ENCODE measurements at regions not wholly inside any gene's neighbourhood (a gene's known extent, or its start where the extent isn't known, plus 50 kb on each side); places are given as distances from the start of the nearest gene placed in this dataset.

DNA sequence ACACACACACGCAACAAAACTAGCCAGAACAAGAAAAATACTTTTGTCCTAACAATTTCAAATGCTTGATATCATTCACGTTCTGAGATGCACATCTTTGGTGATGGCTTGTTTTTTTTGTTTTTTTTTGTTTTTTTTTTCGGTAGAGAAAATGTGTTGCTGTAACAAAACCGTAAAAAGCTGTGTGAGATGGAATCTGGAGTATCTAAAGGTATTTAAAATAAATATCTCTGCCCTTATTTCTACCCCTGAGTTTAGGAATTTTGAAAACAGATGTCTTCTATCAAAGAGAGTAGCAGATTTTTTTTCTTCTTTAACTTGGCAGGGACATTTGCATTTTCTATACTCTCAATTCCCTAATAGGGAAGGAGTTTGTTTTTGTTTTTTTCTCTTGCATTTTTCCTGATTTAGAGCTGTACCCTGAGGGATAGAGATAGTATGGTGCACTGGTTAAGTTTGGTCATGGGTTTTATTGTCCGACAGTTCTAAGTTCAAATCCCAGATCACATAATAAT lies 446.6 kb downstream of the KLF5 start:
- Histone ChIP-seq H3K9ac (ENCODE audit: low read length) (no peak overlapping the region), H2AFZ (ENCODE audit: low read length) (no peak overlapping the region), H3K27ac (ENCODE audit: low read length) (no peak overlapping the region), H3K4me3 (ENCODE audit: low read length) (no peak overlapping the region), H3K27me3 (ENCODE audit: low read length) (no peaks in the 10 kb centered on the region), H3K4me2 (ENCODE audit: low read depth, low read length, poor library complexity, severe bottlenecking) (no peak overlapping the region), H3K4me1 (ENCODE audit: low read length) (no peaks in the 10 kb centered on the region), H3K79me2 (ENCODE audit: low read length) (no peaks in the 10 kb centered on the region), H3K36me3 (ENCODE audit: insufficient read depth, low read length) (no peaks in the 10 kb centered on the region), H4K20me1 (ENCODE audit: insufficient read depth, low read depth, low read length) (no peaks in the 10 kb centered on the region), H3K9me3 (ENCODE audit: low read length) (no peaks in the 10 kb centered on the region), H3K9me2 (replicated peaks; ENCODE audit: insufficient read depth, low read length) (no peaks in the 10 kb centered on the region)
- DNase-seq: no peak

DNA sequence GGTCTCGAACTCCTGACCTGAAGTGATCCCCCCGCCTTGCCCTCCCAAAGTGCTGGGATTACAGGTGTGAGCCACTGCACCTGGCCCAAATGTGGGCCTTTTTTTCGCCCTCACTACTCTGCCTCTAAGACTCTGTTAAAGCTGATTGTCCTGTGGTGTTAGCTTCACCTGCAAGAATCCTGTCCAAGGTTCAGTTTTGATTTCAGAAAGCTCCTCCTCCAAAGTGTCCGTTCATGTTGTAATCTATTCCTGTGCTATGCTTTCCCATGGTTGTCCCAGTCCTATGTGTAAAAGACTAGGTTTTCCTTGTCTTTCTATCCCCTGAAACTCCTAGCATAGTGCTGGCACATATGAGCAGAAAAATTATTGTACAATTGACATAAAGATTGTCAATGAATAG lies 440.9 kb downstream of the KLF5 start:
- Histone ChIP-seq H3K4me2 (ENCODE audit: low read depth, low read length, poor library complexity, severe bottlenecking) (no peak overlapping the region), H3K9me3 (ENCODE audit: low read length) (no peaks in the 10 kb centered on the region), H2AFZ (ENCODE audit: low read length) (no peak overlapping the region), H3K79me2 (ENCODE audit: low read length) (no peaks in the 10 kb centered on the region), H3K4me3 (ENCODE audit: low read length) (no peak overlapping the region), H3K9me2 (replicated peaks; ENCODE audit: insufficient read depth, low read length) (no peaks in the 10 kb centered on the region), H4K20me1 (ENCODE audit: insufficient read depth, low read depth, low read length) (no peaks in the 10 kb centered on the region), H3K9ac (ENCODE audit: low read length) (no peak overlapping the region), H3K36me3 (ENCODE audit: insufficient read depth, low read length) (no peaks in the 10 kb centered on the region), H3K4me1 (ENCODE audit: low read length) (no peaks in the 10 kb centered on the region), H3K27ac (ENCODE audit: low read length) (no peak overlapping the region), H3K27me3 (ENCODE audit: low read length) (no peaks in the 10 kb centered on the region)
- no peak for DNase-seq

DNA sequence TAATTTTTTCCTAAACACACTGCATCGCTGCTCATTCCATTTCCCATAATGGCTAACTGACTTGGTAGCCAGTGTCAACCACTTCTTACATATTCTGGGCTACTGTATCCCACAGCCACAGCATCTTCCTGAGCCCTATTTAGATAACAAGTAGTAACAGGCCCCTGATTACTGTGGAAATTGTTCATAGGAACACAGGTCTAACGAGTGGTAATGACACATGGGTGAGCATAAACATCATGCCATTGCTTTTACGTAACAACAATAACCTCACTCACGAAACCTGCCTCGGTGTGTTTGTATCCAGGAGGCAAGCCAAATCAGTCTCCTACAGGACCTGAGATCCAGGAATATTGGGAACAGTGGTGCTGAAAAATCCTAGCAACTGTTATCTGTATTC lies 438.6 kb downstream of the KLF5 start:
- Histone ChIP-seq H3K4me1 (ENCODE audit: low read length) (no peaks in the 10 kb centered on the region), H3K9ac (ENCODE audit: low read length) (no peak overlapping the region), H4K20me1 (ENCODE audit: insufficient read depth, low read depth, low read length) (no peaks in the 10 kb centered on the region), H3K4me2 (ENCODE audit: low read depth, low read length, poor library complexity, severe bottlenecking) (no peak overlapping the region), H3K9me2 (replicated peaks; ENCODE audit: insufficient read depth, low read length) (no peaks in the 10 kb centered on the region), H3K9me3 (ENCODE audit: low read length) (no peaks in the 10 kb centered on the region), H3K4me3 (ENCODE audit: low read length) (no peak overlapping the region), H2AFZ (ENCODE audit: low read length) (no peak overlapping the region), H3K79me2 (ENCODE audit: low read length) (no peaks in the 10 kb centered on the region), H3K36me3 (ENCODE audit: insufficient read depth, low read length) (no peaks in the 10 kb centered on the region), H3K27ac (ENCODE audit: low read length) (no peak overlapping the region), H3K27me3 (ENCODE audit: low read length) (peaks cover 2% of the 10 kb centered on the region; the same call in 1 of the 2 replicates)
- no peak for DNase-seq

DNA sequence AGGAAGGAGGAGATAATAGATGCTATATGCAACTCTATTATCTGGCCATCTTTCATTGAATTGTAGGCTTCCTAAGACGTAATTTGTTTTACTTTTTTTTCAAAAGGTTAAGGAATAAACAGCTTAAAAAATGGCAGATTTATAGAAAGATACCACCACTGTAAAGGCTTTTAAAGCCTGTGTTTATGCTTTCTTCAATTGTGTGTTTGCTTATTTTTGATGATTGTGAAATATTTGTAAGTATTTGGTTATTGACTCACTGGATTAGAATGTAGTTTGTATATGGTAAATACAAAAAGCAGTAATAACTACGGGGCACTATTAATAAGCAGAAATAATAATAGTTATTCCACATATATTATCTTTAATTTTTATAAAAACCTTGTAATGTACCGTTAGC lies 437.9 kb downstream of the KLF5 start:
- H3K4me3 ChIP-seq (ENCODE audit: low read length): no peak overlapping the region
- H4K20me1 ChIP-seq (ENCODE audit: insufficient read depth, low read depth, low read length): no peaks in the 10 kb centered on the region
- H3K9ac ChIP-seq (ENCODE audit: low read length): no peak overlapping the region
- no peak overlapping the region for H3K27ac ChIP-seq (ENCODE audit: low read length)
- no peaks in the 10 kb centered on the region for H3K9me3 ChIP-seq (ENCODE audit: low read length)
- DNase-seq: no peak
- H3K36me3 ChIP-seq (ENCODE audit: insufficient read depth, low read length): no peaks in the 10 kb centered on the region
- peaks cover 2% of the 10 kb centered on the region; the same call in 1 of the 2 replicates for H3K27me3 ChIP-seq (ENCODE audit: low read length)
- H3K9me2 ChIP-seq (replicated peaks; ENCODE audit: insufficient read depth, low read length): no peaks in the 10 kb centered on the region
- H3K4me1 ChIP-seq (ENCODE audit: low read length): no peaks in the 10 kb centered on the region
- no peak overlapping the region for H3K4me2 ChIP-seq (ENCODE audit: low read depth, low read length, poor library complexity, severe bottlenecking)
- no peaks in the 10 kb centered on the region for H3K79me2 ChIP-seq (ENCODE audit: low read length)
- H2AFZ ChIP-seq (ENCODE audit: low read length): no peak overlapping the region

DNA sequence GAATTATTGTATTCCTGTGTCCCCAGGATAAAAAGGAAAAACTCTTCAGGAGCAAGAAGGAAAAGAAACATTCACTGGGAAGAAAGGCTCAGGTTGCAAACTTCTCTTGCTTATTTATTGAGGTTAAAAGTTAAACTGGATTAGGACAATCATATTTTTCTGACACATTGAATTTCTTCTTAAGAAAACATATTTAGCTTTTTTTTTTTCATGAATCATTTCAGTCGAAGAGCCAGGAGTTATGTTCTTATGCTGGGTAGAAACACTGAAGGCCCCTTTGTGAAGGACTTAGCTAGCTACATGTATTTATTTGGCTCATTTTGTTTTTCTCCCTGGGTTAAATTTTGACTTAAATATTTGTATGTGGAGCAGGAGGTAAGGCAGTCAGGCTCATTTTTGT lies 434.0 kb downstream of the KLF5 start:
- no peak overlapping the region for H3K9ac ChIP-seq (ENCODE audit: low read length)
- DNase-seq: no peak
- H3K9me2 ChIP-seq (replicated peaks; ENCODE audit: insufficient read depth, low read length): no peaks in the 10 kb centered on the region
- no peak overlapping the region for H3K4me3 ChIP-seq (ENCODE audit: low read length)
- H3K4me1 ChIP-seq (ENCODE audit: low read length): no peaks in the 10 kb centered on the region
- no peak overlapping the region for H3K4me2 ChIP-seq (ENCODE audit: low read depth, low read length, poor library complexity, severe bottlenecking)
- no peaks in the 10 kb centered on the region for H4K20me1 ChIP-seq (ENCODE audit: insufficient read depth, low read depth, low read length)
- no peaks in the 10 kb centered on the region for H3K9me3 ChIP-seq (ENCODE audit: low read length)
- no peaks in the 10 kb centered on the region for H3K36me3 ChIP-seq (ENCODE audit: insufficient read depth, low read length)
- no peaks in the 10 kb centered on the region for H3K79me2 ChIP-seq (ENCODE audit: low read length)
- no peak overlapping the region for H2AFZ ChIP-seq (ENCODE audit: low read length)
- H3K27ac ChIP-seq (ENCODE audit: low read length): no peak overlapping the region
- H3K27me3 ChIP-seq (ENCODE audit: low read length): peaks cover 2% of the 10 kb centered on the region; the same call in 1 of the 2 replicates

DNA sequence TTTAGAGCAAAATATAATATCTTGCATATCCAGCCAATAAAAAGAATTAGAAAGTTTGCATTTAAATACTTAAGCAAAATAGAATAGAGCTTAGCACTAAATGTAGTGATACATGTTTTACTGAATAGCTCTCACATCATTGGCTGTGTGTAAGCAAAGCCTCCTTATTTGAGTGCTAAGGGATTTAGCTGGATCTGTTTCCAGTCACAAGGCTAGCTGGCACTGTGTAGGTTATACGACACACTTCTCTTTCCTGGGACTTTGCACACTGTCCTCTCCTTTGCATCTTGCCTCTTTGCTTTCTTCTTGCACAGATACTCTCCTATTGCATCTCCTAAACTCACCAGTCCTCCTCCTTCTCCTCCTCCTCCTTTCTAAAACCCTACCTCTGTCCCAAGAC lies 423.8 kb downstream of the KLF5 start:
- H3K79me2 ChIP-seq (ENCODE audit: low read length): no peaks in the 10 kb centered on the region
- H3K9ac ChIP-seq (ENCODE audit: low read length): no peak overlapping the region
- H3K9me3 ChIP-seq (ENCODE audit: low read length): no peaks in the 10 kb centered on the region
- H3K4me1 ChIP-seq (ENCODE audit: low read length): no peaks in the 10 kb centered on the region
- no peaks in the 10 kb centered on the region for H3K9me2 ChIP-seq (replicated peaks; ENCODE audit: insufficient read depth, low read length)
- 0 out of 2 replicates have a peak, but pooled peaks cover 3% of the 10 kb centered on the region for H3K27me3 ChIP-seq (ENCODE audit: low read length)
- no peaks in the 10 kb centered on the region for H3K36me3 ChIP-seq (ENCODE audit: insufficient read depth, low read length)
- H4K20me1 ChIP-seq (ENCODE audit: insufficient read depth, low read depth, low read length): no peaks in the 10 kb centered on the region
- DNase-seq: no peak
- no peak overlapping the region for H3K4me2 ChIP-seq (ENCODE audit: low read depth, low read length, poor library complexity, severe bottlenecking)
- H3K27ac ChIP-seq (ENCODE audit: low read length): no peak overlapping the region
- no peak overlapping the region for H2AFZ ChIP-seq (ENCODE audit: low read length)
- no peak overlapping the region for H3K4me3 ChIP-seq (ENCODE audit: low read length)

DNA sequence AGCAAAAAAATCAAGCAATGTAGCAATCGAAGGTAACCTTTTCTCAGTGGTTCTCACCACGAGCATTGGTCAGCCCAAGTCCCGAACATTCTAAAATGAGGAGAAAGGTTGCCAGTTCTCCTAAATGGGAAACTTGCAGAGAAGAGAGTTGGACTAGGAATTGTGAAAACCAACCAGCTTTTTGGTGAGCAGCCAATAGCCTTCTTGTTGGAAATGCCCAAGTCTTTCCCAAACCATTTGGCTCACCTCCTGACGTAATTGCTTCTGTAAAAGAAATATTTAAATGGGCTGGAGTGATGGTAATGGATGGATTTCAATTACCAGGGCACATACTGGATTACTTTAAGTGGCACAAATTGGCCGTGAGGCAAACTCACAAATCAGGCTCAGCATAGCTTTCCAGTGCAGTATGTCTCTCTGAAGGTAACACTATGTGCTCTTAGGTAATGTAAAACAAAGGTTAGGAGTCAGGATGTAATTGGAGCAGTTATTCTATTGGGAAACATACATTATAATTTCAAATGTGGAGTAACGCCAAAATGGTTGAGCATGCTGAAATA lies 423.2 kb downstream of the KLF5 start:
- H3K9me2 ChIP-seq (replicated peaks; ENCODE audit: insufficient read depth, low read length): no peaks in the 10 kb centered on the region
- H3K36me3 ChIP-seq (ENCODE audit: insufficient read depth, low read length): no peaks in the 10 kb centered on the region
- no peak for DNase-seq
- no peak overlapping the region for H3K4me2 ChIP-seq (ENCODE audit: low read depth, low read length, poor library complexity, severe bottlenecking)
- 0 out of 2 replicates have a peak, but pooled peaks cover 3% of the 10 kb centered on the region for H3K27me3 ChIP-seq (ENCODE audit: low read length)
- no peaks in the 10 kb centered on the region for H4K20me1 ChIP-seq (ENCODE audit: insufficient read depth, low read depth, low read length)
- no peaks in the 10 kb centered on the region for H3K4me1 ChIP-seq (ENCODE audit: low read length)
- H3K9ac ChIP-seq (ENCODE audit: low read length): no peak overlapping the region
- H2AFZ ChIP-seq (ENCODE audit: low read length): no peak overlapping the region
- no peak overlapping the region for H3K4me3 ChIP-seq (ENCODE audit: low read length)
- H3K27ac ChIP-seq (ENCODE audit: low read length): no peak overlapping the region
- no peaks in the 10 kb centered on the region for H3K9me3 ChIP-seq (ENCODE audit: low read length)
- no peaks in the 10 kb centered on the region for H3K79me2 ChIP-seq (ENCODE audit: low read length)

DNA sequence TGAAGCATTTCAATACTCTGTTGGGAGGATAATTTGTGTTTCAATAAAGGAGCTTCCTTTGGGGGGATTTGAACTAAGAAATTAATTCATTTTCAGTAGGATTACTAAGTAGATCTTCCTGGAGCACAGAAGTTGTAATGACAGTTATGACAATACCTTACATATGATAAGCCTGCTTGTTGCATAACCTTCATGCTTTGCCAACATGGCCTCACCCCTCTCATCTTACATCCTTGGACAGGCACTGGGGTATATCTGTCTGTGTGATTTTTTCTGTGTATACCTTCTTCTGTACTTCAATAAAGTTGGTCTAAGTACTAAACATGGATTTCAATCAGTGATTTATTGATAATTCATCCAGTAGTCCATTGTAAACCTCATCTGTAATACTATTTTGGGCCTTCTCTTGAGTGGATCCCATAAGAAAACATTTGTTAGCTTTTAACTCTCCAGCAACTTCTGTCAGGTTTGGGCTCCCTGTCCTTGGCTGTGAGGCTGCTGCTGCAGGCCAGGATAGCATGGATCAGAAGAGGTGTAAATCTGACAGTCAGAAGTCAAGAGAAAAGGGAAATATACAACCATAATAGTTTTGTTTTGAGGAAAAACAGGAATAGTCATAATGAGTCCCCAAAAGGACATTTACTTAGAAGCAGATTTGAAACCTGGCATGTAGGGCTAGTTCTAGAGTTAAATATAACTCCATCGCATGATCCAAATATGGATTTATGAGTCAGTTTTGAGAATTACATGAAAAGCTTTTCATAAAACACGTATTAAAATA lies 422.2 kb downstream of the KLF5 start:
- Histone ChIP-seq H3K36me3 (ENCODE audit: insufficient read depth, low read length) (no peaks in the 10 kb centered on the region), H2AFZ (ENCODE audit: low read length) (no peak overlapping the region), H3K9me2 (replicated peaks; ENCODE audit: insufficient read depth, low read length) (no peaks in the 10 kb centered on the region), H3K4me2 (ENCODE audit: low read depth, low read length, poor library complexity, severe bottlenecking) (no peak overlapping the region), H3K79me2 (ENCODE audit: low read length) (no peaks in the 10 kb centered on the region), H3K27ac (ENCODE audit: low read length) (no peak overlapping the region), H3K9me3 (ENCODE audit: low read length) (no peaks in the 10 kb centered on the region), H3K27me3 (ENCODE audit: low read length) (0 out of 2 replicates have a peak, but pooled peaks cover 3% of the 10 kb centered on the region), H3K4me3 (ENCODE audit: low read length) (no peak overlapping the region), H3K4me1 (ENCODE audit: low read length) (no peaks in the 10 kb centered on the region), H4K20me1 (ENCODE audit: insufficient read depth, low read depth, low read length) (no peaks in the 10 kb centered on the region), H3K9ac (ENCODE audit: low read length) (no peak overlapping the region)
- no peak for DNase-seq
